GM23338 (cell line): ENCODE measurements at regions not wholly inside any gene's neighbourhood (a gene's known extent, or its start where the extent isn't known, plus 50 kb on each side); places are given as distances from the start of the nearest gene placed in this dataset.

Source experiments
- ATAC-seq: fragments of 200-7000 bp; cut with Tn5 transposase; 3 replicates; pipeline ENCODE4 v1.9.1; 2020
- DNase-seq: peaks from one replicate; pipeline ENCODE4 v3.0.0-alpha.2; 2015; ENCODE audit warnings: low spot score
- H2AFZ ChIP-seq: fragments of 200-600 bp; sonication (generic); 2 replicates; pipeline ENCODE4 v1.8.0; 2016; ENCODE audit warnings: antibody characterized with exemption, mild to moderate bottlenecking, moderate library complexity
- H3F3A ChIP-seq: fragments of 200-600 bp; sonication (generic); replicated peaks from 2 replicates; pipeline ENCODE4 v1.8.0; 2017; ENCODE audit warnings: antibody characterized with exemption, mixed run types, low read depth
- H3K27ac ChIP-seq: fragments of 200-600 bp; sonication (generic); 2 replicates; pipeline ENCODE4 v1.6.1; 2016; ENCODE audit warnings: low read depth
- H3K27me3 ChIP-seq: fragments of 200-600 bp; sonication (generic); 2 replicates; pipeline ENCODE4 v1.8.0; 2016; ENCODE audit warnings: mild to moderate bottlenecking, mixed run types, moderate library complexity; ENCODE audit not compliant: insufficient read depth
- H3K36me3 ChIP-seq: fragments of 200-600 bp; sonication (generic); 2 replicates; pipeline ENCODE4 v1.8.0; 2016; ENCODE audit warnings: mild to moderate bottlenecking; ENCODE audit not compliant: insufficient read depth
- H3K4me1 ChIP-seq: fragments of 200-600 bp; sonication (generic); 2 replicates; pipeline ENCODE4 v1.8.0; 2016; ENCODE audit warnings: mild to moderate bottlenecking, moderate library complexity; ENCODE audit not compliant: insufficient read depth
- H3K4me2 ChIP-seq: fragments of 200-600 bp; sonication (generic); 2 replicates; pipeline ENCODE4 v1.7.1; 2017; ENCODE audit warnings: mixed run types
- H3K4me3 ChIP-seq: fragments of 200-600 bp; sonication (generic); 2 replicates; pipeline ENCODE4 v1.6.1; 2016; ENCODE audit warnings: mixed run types
- H3K79me2 ChIP-seq: fragments of 200-600 bp; sonication (generic); replicated peaks from 2 replicates; pipeline ENCODE4 v1.8.0; 2017; ENCODE audit warnings: mild to moderate bottlenecking; ENCODE audit not compliant: insufficient read depth
- H3K9me2 ChIP-seq: fragments of 200-600 bp; sonication (generic); 2 replicates; pipeline ENCODE4 v1.8.0; 2017; ENCODE audit not compliant: insufficient read depth
- H4K20me1 ChIP-seq: fragments of 200-600 bp; sonication (generic); replicated peaks from 2 replicates; pipeline ENCODE4 v1.8.0; 2017; ENCODE audit warnings: mild to moderate bottlenecking; ENCODE audit not compliant: insufficient read depth
- H3K27ac Mint-ChIP-seq: 2 replicates; pipeline ENCODE4 v1.8.0; 2020; ENCODE audit warnings: inconsistent platforms, mild to moderate bottlenecking, moderate library complexity, mixed read lengths
- H3K27me3 Mint-ChIP-seq: 3 replicates; pipeline ENCODE4 v1.8.0; 2022; ENCODE audit warnings: low read depth, mild to moderate bottlenecking, moderate library complexity, mixed read lengths, inconsistent platforms; ENCODE audit not compliant: insufficient read depth, poor library complexity
- H3K36me3 Mint-ChIP-seq: 3 replicates; pipeline ENCODE4 v1.8.0; 2021; ENCODE audit warnings: low read depth, mild to moderate bottlenecking, inconsistent platforms, moderate library complexity, mixed read lengths
- H3K4me1 Mint-ChIP-seq: 3 replicates; pipeline ENCODE4 v1.8.0; 2020; ENCODE audit warnings: mild to moderate bottlenecking, inconsistent platforms, mixed read lengths
- H3K4me3 Mint-ChIP-seq: 3 replicates; pipeline ENCODE4 v1.8.0; 2021; ENCODE audit warnings: moderate library complexity, mild to moderate bottlenecking, inconsistent platforms, mixed read lengths
- H3K9me3 Mint-ChIP-seq: 3 replicates; pipeline ENCODE4 v1.8.0; 2020; ENCODE audit warnings: moderate library complexity, mild to moderate bottlenecking, inconsistent platforms, mixed read lengths
- CREB1 ChIP-seq: fragments of 250-450 bp; sonication (Bioruptor Pico); IDR thresholded peaks from 2 replicates; pipeline ENCODE4 v1.5.0; 2020; ENCODE audit warnings: low read depth, mild to moderate bottlenecking, moderate library complexity
- ETS1 ChIP-seq: IDR thresholded peaks from 2 replicates; pipeline ENCODE4 v1.6.1; 2016; ENCODE audit warnings: antibody characterized with exemption
- EZH2phosphoT487 ChIP-seq: fragments of 200-600 bp; sonication (generic); IDR thresholded peaks from one replicate; pipeline ENCODE4 v1.8.1; 2018; ENCODE audit warnings: antibody characterized with exemption; ENCODE audit not compliant: unreplicated experiment
- JUNB ChIP-seq: IDR thresholded peaks from one replicate; pipeline ENCODE4 v1.6.1; 2016; ENCODE audit warnings: antibody characterized with exemption; ENCODE audit not compliant: unreplicated experiment
- NANOG ChIP-seq: IDR thresholded peaks from 2 replicates; pipeline ENCODE4 v1.6.1; 2016; ENCODE audit warnings: antibody characterized with exemption, borderline replicate concordance
- POLR2AphosphoS5 ChIP-seq: IDR thresholded peaks from 2 replicates; pipeline ENCODE4 v1.6.1; 2016; ENCODE audit warnings: antibody characterized with exemption, low read depth
- REST ChIP-seq: IDR thresholded peaks from one replicate; pipeline ENCODE4 v1.6.1; 2018; ENCODE audit warnings: antibody characterized with exemption; ENCODE audit not compliant: unreplicated experiment
- STAT1 ChIP-seq: IDR thresholded peaks from one replicate; pipeline ENCODE4 v1.6.1; 2016; ENCODE audit warnings: antibody characterized with exemption; ENCODE audit not compliant: unreplicated experiment
- ZNF114 ChIP-seq: fragments of 250-450 bp; sonication (Bioruptor Pico); IDR thresholded peaks from 2 replicates; pipeline ENCODE4 v1.5.0; 2020; ENCODE audit warnings: mild to moderate bottlenecking, moderate library complexity
- ZNF331 ChIP-seq: fragments of 250-450 bp; sonication (Bioruptor Pico); IDR thresholded peaks from 2 replicates; pipeline ENCODE4 v1.5.0; 2020; ENCODE audit warnings: low read depth, mild to moderate bottlenecking, moderate library complexity
- ZNF462 ChIP-seq: fragments of 250-450 bp; sonication (Bioruptor Pico); IDR thresholded peaks from 2 replicates; pipeline ENCODE4 v1.5.0; 2020; ENCODE audit warnings: mild to moderate bottlenecking, moderate library complexity

GRCh38 chr12:31866523-31866922 is 92.7 kb upstream of the RESF1 start:
- H3K4me3 Mint-ChIP-seq, result no peak overlapping the region

GRCh38 chr12:31865023-31865422 is 94.2 kb upstream of the RESF1 start:
- no peak for DNase-seq
- ATAC-seq, result no peak
- H3K36me3 Mint-ChIP-seq, result peaks cover 7% of the 10 kb centered on the region; the same call in 2 of the 3 replicates
- H3K27me3 Mint-ChIP-seq, result no peaks in the 10 kb centered on the region
- Histone ChIP-seq H3K9me2 (0 out of 2 replicates have a peak, but pooled peaks cover 3% of the 10 kb centered on the region), H3K79me2 (no peaks in the 10 kb centered on the region), H3F3A (no peaks in the 10 kb centered on the region), H2AFZ (no peak overlapping the region), H4K20me1 (no peaks in the 10 kb centered on the region), H3K4me1 (peaks cover 8% of the 10 kb centered on the region), H3K27me3 (no peaks in the 10 kb centered on the region), H3K4me2 (no peak overlapping the region), H3K4me3 (no peak overlapping the region), H3K27ac (no peak overlapping the region), H3K36me3 (no peaks in the 10 kb centered on the region)
- H3K9me3 Mint-ChIP-seq, result peaks cover 8% of the 10 kb centered on the region; the same call in 2 of the 3 replicates
- H3K4me3 Mint-ChIP-seq, result no peak overlapping the region
- no peak overlapping the region for H3K27ac Mint-ChIP-seq
- no peaks in the 10 kb centered on the region for H3K4me1 Mint-ChIP-seq
- TF ChIP-seq POLR2AphosphoS5, result no peak
- no peak for TF ChIP-seq CREB1 (CRISPR knock-in tag)
- no peak for TF ChIP-seq EZH2phosphoT487
- TF ChIP-seq STAT1, result no peak
- no peak for TF ChIP-seq ETS1
- no peak for TF ChIP-seq NANOG
- no peak for TF ChIP-seq ZNF462 (CRISPR knock-in tag)
- TF ChIP-seq REST, result no peak
- TF ChIP-seq ZNF114 (CRISPR knock-in tag), result no peak
- TF ChIP-seq JUNB, result no peak
- no peak for TF ChIP-seq ZNF331 (CRISPR knock-in tag)

More at GRCh38 chr12:31866523-31866922, 92.7 kb upstream of the RESF1 start:
- H3K27ac ChIP-seq, result no peak overlapping the region
- no peaks in the 10 kb centered on the region for H3F3A ChIP-seq
- H3K27ac Mint-ChIP-seq, result no peak overlapping the region
- no peaks in the 10 kb centered on the region for H3K36me3 ChIP-seq
- H3K4me2 ChIP-seq, result no peak overlapping the region
- no peak overlapping the region for H3K4me3 ChIP-seq
- H4K20me1 ChIP-seq, result no peaks in the 10 kb centered on the region
- H3K79me2 ChIP-seq, result no peaks in the 10 kb centered on the region
- 0 out of 2 replicates have a peak, but pooled peaks cover 3% of the 10 kb centered on the region for H3K9me2 ChIP-seq
- H3K27me3 ChIP-seq, result no peaks in the 10 kb centered on the region
- DNase-seq (no peak), ATAC-seq (no peak)
- peaks cover 14% of the 10 kb centered on the region; the same call in 2 of the 3 replicates for H3K36me3 Mint-ChIP-seq
- H3K4me1 ChIP-seq, result peaks cover 9% of the 10 kb centered on the region
- peaks cover 17% of the 10 kb centered on the region for H3K9me3 Mint-ChIP-seq
- no peaks in the 10 kb centered on the region for H3K4me1 Mint-ChIP-seq
- H2AFZ ChIP-seq, result no peak overlapping the region; the same call in 1 of the 2 replicates
- no peak for TF ChIP-seq STAT1
- H3K27me3 Mint-ChIP-seq, result peaks cover 2% of the 10 kb centered on the region
